ENCODE measurements at regions not wholly inside any gene's neighbourhood (a gene's known extent, or its start where the extent isn't known, plus 50 kb on each side); places are given as distances from the start of the nearest gene placed in this dataset.
"Not testable (repeated sequence)": the region's sequence is repeated elsewhere in the genome, so short reads cannot be mapped to it uniquely, and the experiment has no call there.

- no peak for DNase-seq
These were observed 282.4 kb upstream of the NETO1 start for GRCh38 chr18:73150199-73150598.

GRCh38 chr18:73147590-73147989, 279.8 kb upstream of the NETO1 start:
- DNase-seq = no peak

GRCh38 chr18:73144030-73144429, 276.2 kb upstream of the NETO1 start:
- DNase-seq = no peak

- no peak for DNase-seq
These were observed 268.3 kb upstream of the NETO1 start for GRCh38 chr18:73136134-73136533.

- DNase-seq = no peak
These were observed 256.4 kb upstream of the NETO1 start for GRCh38 chr18:73124175-73124574.

- DNase-seq = no peak
These were observed 253.4 kb upstream of the NETO1 start for GRCh38 chr18:73121207-73121606.

GRCh38 chr18:73120626-73121025, 252.8 kb upstream of the NETO1 start:
- no peak for DNase-seq

GRCh38 chr18:73119574-73119973, 251.8 kb upstream of the NETO1 start:
- DNase-seq = no peak

- no peak for DNase-seq
These were observed 250.5 kb upstream of the NETO1 start for GRCh38 chr18:73118121-73118816.

GRCh38 chr18:73110307-73110706, 242.5 kb upstream of the NETO1 start:
- DNase-seq = no peak

GRCh38 chr18:73101977-73102376, 234.2 kb upstream of the NETO1 start:
- DNase-seq = no peak

GRCh38 chr18:73101491-73101890, 233.7 kb upstream of the NETO1 start:
- not testable (repeated sequence) for DNase-seq

- no peak for DNase-seq
These were observed 232.0 kb upstream of the NETO1 start for GRCh38 chr18:73099759-73100158.

- no peak for DNase-seq
These were observed 226.0 kb upstream of the NETO1 start for GRCh38 chr18:73093687-73094250.

- DNase-seq = no peak
These were observed 220.7 kb upstream of the NETO1 start for GRCh38 chr18:73088445-73088844.

- no peak for DNase-seq
These were observed 219.6 kb upstream of the NETO1 start for GRCh38 chr18:73087282-73087977.

- DNase-seq = no peak
These were observed 212.1 kb upstream of the NETO1 start for GRCh38 chr18:73079920-73080319.

- no peak for DNase-seq
These were observed 193.0 kb upstream of the NETO1 start for GRCh38 chr18:73060666-73061288.

GRCh38 chr18:73059280-73059679, 191.5 kb upstream of the NETO1 start:
- no peak for DNase-seq

- no peak for DNase-seq
These were observed 179.9 kb upstream of the NETO1 start for GRCh38 chr18:73047688-73048087.

GRCh38 chr18:73045037-73045436, 177.2 kb upstream of the NETO1 start:
- no peak for DNase-seq

- no peak for DNase-seq
These were observed 175.8 kb upstream of the NETO1 start for GRCh38 chr18:73043611-73044010.

GRCh38 chr18:73043211-73043610, 175.4 kb upstream of the NETO1 start:
- no peak for DNase-seq

- no peak for DNase-seq
These were observed 172.5 kb upstream of the NETO1 start for GRCh38 chr18:73040247-73040646.
